Ishikawa (cell line): ENCODE measurements at regions not wholly inside any gene's neighbourhood (a gene's known extent, or its start where the extent isn't known, plus 50 kb on each side); places are given as distances from the start of the nearest gene placed in this dataset.

Experiments used
- CEBPB ChIP-seq: IDR thresholded peaks from 2 replicates; pipeline ENCODE4 v1.6.1; 2012
- CREB1 ChIP-seq: IDR thresholded peaks from 2 replicates; pipeline ENCODE4 v1.6.1; 2012; ENCODE audit warnings: low read depth
- EGR1 ChIP-seq: IDR thresholded peaks from 2 replicates; pipeline ENCODE4 v1.6.1; 2012
- EP300 ChIP-seq: IDR thresholded peaks from 2 replicates; pipeline ENCODE4 v1.6.1; 2012; ENCODE audit warnings: borderline replicate concordance
- FOXM1 ChIP-seq: IDR thresholded peaks from 2 replicates; pipeline ENCODE4 v1.6.1; 2012; ENCODE audit warnings: low read depth, borderline replicate concordance
- MAX ChIP-seq: IDR thresholded peaks from 2 replicates; pipeline ENCODE4 v1.6.1; 2012
- NFIC ChIP-seq: IDR thresholded peaks from 2 replicates; pipeline ENCODE4 v1.6.1; 2012
- RAD21 ChIP-seq: IDR thresholded peaks from 2 replicates; pipeline ENCODE4 v1.6.1; 2012; ENCODE audit warnings: low read depth
- REST ChIP-seq: IDR thresholded peaks from 2 replicates; pipeline ENCODE4 v1.6.1; 2012; ENCODE audit warnings: low read depth, mild to moderate bottlenecking
- TAF1 ChIP-seq: IDR thresholded peaks from 2 replicates; pipeline ENCODE4 v1.6.1; 2012; ENCODE audit warnings: low read depth, mild to moderate bottlenecking
- TCF12 ChIP-seq: IDR thresholded peaks from 2 replicates; pipeline ENCODE4 v1.6.1; 2012; ENCODE audit warnings: low read depth
- TEAD4 ChIP-seq: IDR thresholded peaks from 2 replicates; pipeline ENCODE4 v1.6.1; 2012
- USF1 ChIP-seq: IDR thresholded peaks from 2 replicates; pipeline ENCODE4 v1.6.1; 2012
- YY1 ChIP-seq: IDR thresholded peaks from 2 replicates; pipeline ENCODE4 v1.6.1; 2012; ENCODE audit warnings: low read depth
- ZBTB7A ChIP-seq: IDR thresholded peaks from 2 replicates; pipeline ENCODE4 v1.6.1; 2012; ENCODE audit warnings: low read depth

GRCh38 chr10:121189066-121189465 is 337.9 kb downstream of the WDR11 start:
- no peak for TF ChIP-seq EP300
- TF ChIP-seq REST, result no peak
- no peak for TF ChIP-seq TAF1
- TF ChIP-seq CEBPB, result no peak
- no peak for TF ChIP-seq CREB1
- TF ChIP-seq TCF12, result no peak
- no peak for TF ChIP-seq FOXM1
- TF ChIP-seq YY1, result no peak
- TF ChIP-seq ZBTB7A, result no peak
- no peak for TF ChIP-seq EGR1
- TF ChIP-seq USF1, result no peak
- TF ChIP-seq RAD21, result no peak
- no peak for TF ChIP-seq TEAD4
- TF ChIP-seq MAX, result no peak
- no peak for TF ChIP-seq NFIC

- TF ChIP-seq REST (no peak), TAF1 (no peak), TEAD4 (no peak), USF1 (no peak), CREB1 (no peak), TCF12 (no peak), EP300 (no peak), FOXM1 (no peak), MAX (no peak), CEBPB (no peak), YY1 (no peak), EGR1 (no peak), RAD21 (no peak), ZBTB7A (no peak), NFIC (no peak)
Observed at GRCh38 chr10:121194696-121195523, 343.7 kb downstream of the WDR11 start.

GRCh38 chr10:121195524-121195910 is 344.4 kb downstream of the WDR11 start:
- TF ChIP-seq RAD21 (no peak), TAF1 (no peak), MAX (no peak), USF1 (no peak), TEAD4 (no peak), FOXM1 (no peak), REST (no peak), YY1 (no peak), CREB1 (no peak), TCF12 (no peak), ZBTB7A (no peak), EGR1 (no peak), NFIC (no peak), CEBPB (no peak), EP300 (no peak)
